IPS-NIHi11 (cell line): ENCODE measurements at regions not wholly inside any gene's neighbourhood (a gene's known extent, or its start where the extent isn't known, plus 50 kb on each side); places are given as distances from the start of the nearest gene placed in this dataset.

Source experiments
- DNase-seq: peaks from one replicate; pipeline ENCODE4 v3.0.0; 2012; ENCODE audit warnings: mixed read lengths, low spot score

DNA sequence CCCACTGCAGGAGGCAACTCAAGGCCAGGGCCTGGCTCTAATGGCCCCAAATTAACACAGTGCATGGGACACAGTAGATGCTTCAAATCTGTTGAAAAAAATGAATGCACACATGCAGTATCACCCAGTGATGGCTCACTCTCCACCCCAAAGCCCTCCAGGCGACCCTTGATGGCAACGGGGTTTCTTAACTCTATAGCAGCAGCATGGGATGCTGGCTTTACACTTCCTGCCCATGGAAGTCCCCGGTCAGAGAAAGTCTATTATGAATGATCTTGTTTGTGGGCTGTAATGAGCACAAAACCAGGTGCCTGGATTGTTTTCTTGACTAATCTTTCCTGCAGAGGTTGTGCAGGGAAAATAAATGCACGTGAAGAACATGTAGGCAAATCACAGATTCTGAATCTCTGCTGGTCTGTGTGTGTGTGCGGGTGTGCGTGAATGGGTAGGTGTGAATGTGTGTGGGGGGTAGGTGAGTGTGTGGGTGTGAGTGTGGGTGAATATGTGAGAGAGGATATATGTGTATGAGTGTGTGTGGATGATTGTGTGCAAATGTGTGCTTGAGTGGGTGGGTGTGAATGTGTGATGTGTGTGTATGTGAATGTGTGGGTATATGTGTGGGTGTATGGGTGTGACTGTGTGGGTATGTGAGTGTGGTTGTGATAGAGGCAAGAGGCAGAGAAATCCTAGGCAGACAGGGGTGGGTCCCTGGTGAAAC lies 60.1 kb upstream of the MLN start:
- DNase-seq, result no peak

DNA sequence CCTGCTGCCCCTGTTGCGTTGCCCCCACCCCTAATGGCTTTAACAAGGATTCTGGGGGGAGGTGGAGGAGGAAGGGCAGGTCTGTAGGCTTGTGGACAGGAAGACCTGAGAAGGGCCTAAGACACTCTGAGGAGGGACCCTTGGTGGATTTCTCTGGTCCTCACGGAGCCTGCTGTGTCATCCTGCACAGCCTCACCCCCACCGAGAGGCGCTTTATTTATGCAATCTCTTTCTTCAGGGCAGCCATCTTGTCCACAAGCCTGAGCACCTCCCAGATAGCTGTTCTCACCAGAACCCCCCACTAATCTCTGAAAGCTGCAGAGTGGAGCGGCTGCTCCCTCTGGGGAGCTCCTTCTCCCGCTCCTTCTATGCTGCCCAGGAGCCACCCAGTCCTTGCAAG lies 59.3 kb upstream of the MLN start:
- no peak for DNase-seq

DNA sequence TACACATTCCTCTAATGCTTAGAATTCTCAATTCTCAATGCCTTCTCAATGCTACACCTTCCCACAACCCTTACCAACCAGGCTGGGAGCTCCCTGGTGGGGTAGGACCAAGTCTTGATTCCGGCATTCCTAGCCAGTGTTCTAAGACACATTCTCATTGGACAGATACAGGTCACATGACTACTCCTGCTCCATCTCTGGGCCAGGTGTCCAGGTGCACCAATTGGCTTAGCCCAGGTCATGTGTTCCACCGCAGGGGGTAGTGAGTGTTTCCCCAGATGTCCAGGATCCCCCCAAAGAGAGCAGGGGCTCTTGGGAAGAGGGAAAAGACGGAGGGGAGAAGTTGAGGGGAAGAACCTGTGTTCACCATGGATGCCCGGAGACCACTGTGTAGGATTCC lies 58.7 kb upstream of the MLN start:
- DNase-seq, result no peak

DNA sequence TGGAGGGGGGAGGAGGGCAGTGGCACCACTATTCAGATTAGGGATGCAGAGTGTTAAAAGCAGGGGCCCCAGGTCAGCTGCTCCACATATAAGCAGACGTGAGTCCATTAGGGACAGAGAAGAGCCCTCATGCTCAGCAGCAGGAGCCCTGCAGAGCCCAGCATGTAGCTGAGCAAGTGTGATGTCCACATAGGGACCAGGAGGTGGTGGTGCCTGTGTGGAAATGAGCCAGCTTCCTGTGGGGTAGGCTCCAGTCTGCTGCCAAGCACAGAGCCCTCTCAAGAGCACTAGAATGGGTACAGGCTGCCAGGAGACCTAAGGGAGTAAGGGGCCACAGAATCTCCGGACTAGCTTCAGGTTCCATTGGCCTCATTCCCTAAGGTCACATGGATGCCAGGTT lies 57.9 kb upstream of the MLN start:
- DNase-seq, result no peak

DNA sequence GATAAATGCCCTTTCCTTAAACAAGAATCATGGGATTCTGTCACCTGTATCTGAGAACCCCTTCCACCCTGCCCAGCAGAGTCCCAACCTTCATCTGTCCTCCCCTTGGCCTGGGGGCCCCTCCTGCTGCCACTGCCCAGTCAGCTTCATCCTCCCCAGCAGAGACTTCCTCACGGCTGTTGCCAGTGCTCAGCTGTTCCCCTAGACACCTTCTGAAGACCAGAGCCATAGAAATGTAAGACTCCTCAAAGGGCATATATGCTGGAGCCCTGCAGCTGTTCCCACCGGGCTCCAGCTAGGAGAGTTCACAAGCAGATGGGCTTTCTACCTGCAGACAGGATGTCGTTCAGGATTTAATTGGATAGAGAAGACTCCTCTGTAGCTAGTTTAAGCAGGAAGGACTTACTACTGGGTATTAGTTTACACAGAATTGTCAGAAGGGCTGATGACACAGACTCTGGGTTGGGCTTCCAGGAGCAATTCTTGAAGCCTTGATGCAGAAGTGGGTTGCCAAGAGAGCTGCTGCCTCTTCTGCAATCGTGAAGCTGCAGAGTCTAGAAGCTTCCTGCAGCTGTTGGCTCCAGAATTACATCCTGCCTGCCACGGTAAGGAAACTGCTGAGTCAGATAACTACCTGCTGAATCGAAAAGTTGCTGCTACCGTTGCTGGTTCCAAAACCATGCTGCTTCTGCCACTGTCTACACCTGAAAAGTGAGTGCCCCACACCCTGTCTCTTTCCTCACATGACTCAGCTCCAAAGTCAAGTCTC lies 57.1 kb upstream of the MLN start:
- no peak for DNase-seq

DNA sequence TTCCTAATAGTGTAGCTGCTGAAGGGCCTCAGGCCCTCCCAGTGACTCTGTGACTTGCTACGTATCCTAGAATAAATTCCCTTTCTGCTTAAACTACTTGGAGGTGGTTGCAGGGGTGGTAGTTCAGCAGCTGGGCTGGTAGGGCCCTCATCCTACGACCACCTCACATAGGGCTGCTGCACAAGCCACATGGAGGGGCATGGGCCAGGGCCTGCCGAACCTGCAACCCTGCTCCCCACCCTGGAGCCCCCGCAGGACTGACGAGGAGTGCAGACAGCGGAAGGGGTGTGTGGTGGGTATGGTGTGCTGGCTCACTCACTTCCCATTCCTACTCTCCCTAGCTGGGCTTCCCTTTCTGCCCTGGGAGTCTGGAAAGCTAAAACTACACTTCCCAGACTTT lies 56.2 kb upstream of the MLN start:
- DNase-seq, result no peak

DNA sequence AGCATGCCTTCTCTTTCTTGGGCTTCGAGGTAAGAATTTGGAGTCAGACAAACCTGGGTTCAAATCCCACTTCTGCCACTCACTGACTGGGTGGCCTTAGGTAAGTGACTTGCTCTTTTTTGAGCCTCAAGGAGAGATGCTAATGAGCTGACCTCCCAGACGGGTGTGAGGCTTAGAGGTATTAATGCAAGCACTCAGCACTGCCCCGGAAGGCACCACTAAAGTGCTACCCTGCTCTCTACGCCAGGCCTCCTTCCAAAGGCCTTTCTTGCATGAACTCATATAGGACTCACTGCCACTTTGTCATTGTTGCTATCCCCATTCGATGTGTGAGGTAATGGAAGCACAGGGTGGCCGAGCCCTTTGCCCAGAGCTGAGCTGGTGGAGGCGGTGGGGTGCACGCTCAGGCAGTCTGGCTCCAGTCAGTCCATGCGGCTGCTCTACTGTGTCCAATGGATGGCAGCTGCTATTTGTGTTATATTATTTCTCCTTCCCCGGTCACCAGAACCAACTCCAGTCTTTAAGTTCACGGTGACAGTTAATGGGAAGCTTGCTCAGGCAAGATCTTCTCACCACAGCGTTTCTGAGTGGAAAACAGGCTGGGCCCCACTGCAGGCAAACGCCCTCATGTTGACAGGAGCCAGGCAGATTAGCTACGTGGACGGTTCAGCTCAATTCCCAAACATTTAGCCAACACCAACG lies 55.2 kb upstream of the MLN start:
- no peak for DNase-seq

DNA sequence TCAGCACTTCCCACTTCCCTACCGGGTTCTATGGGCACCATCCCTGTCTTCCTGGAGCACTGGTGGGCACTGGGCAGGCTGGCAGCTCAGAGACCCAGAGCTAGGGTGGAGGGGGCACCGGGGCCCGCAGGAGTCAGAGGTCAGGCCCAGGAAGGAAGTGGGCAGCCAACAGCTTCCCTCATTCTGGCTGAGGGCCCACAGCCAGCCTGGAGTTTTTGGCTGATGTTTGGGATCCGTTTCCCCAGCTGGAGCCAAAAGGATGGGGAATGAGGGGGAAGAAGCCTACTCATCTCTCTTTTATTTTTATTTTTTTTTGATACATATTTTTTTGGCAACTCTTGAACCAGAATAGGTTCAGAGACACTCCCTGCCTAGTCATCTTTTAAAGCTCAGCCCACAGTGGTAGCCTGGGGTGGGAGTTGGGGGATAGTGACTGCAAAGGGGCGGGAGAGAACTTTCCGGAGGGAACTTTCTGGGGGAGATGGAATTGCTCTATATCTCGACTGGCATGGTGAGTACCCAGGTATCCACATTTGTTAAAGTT lies 54.2 kb upstream of the MLN start:
- no peak for DNase-seq

DNA sequence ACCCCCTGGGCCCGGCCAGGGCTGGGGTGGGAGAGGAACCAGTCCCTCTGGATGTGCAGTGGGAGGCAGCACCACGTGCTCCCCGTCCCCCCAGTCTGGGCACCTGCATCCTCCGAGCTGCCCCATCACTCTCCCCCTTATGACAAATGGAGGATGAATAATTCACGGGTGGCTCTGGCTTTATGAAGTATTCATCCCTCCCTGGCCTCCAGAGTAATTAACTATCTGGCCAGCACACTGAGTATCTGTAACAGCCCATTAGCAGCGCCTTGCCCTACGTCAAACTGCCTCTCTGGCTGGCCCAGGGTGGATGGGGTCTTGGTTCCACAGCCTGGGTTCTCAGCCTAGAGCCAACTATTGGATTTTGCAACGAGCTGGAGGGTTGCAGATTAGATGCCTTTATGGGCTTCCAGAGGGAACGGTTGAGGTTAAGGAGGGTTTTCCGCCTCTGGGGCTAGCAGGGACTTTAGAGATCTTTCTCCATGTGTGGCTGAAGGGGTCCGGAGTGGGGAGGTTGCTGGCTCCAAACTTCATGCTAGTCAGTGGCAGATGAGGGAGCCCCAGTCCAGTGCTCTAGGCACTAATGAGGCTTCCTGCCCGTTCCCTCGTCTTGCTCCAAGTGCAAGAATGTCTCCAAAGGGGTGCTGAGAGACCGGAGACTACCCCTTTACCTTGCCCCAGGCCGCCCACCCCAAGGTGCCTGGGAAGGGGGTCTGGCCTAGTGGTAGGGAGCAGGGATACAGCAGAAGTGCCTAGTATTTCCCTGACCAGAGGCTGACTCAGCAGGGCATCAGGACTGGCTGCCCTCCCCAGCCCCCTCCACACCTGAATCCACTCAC lies 53.5 kb upstream of the MLN start:
- no peak for DNase-seq

DNA sequence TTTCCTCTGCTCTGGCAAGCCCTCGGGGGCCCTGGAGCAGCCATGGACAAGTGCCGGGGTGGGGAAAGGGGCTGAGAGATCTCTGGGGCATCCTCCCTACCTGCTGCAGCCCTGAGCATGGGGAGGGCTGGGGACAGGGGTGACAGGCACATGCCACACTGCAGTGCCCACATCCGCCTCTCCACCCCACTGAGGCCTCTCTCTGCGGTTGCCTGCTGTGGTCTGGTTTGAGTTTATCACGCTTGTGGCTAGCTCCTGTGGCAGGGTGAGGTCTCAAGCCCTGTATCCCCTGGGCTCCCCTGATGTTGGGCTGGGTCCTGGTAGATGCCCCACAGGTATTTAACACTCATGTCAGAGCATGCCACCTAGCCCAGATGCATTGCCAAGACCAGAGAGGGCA lies 52.9 kb upstream of the MLN start:
- DNase-seq, result no peak

DNA sequence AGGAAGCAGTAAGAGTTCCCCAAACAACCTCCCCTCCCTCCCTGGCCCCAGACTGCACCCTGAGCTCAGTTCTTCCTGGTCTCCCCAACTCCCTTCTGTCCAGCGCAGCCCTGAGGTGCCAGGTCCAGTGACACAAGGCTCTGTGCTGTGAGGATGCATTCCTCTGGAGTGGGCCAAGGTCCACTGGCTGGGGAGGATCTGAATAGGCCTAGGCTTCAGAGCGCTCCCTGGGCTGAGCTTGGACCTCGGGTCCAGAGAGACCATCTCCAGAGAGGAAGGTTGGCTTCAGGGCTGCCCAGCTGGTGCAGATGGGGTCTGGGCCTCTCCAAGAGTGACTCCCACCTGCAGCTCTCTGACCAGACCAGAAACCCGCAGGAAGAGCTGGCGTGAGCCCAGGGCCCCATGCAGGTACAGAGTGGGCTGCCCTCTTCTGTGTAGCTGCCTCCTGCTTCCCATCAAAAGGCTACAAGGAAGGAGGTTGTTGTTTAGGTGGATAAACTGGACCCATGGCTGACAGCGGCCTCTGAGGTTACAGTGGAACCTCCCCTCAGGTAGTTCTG lies 52.3 kb upstream of the MLN start:
- no peak for DNase-seq

DNA sequence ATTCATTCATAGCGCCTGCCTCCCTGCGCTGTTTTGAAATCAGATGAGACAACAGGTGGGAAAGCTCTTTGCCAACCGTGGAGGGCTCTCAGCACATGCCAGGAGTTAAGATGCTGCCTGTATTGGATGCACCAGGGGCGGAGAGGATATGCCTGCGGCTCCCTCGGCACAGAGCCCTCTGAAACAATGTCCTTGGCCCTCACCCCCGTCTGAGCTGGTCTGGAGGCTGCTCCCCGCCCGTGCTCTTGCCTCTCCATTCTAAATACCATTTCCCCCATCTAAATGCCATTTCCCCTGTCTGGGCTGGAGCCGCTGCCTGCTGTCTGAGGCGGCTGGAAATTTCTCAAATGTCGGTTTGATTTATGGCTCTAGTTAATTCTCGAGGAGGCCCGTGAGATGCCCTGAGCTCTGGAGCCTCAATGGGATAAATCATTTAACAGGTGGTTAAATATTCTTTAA lies 50.8 kb upstream of the MLN start:
- DNase-seq, result no peak

DNA sequence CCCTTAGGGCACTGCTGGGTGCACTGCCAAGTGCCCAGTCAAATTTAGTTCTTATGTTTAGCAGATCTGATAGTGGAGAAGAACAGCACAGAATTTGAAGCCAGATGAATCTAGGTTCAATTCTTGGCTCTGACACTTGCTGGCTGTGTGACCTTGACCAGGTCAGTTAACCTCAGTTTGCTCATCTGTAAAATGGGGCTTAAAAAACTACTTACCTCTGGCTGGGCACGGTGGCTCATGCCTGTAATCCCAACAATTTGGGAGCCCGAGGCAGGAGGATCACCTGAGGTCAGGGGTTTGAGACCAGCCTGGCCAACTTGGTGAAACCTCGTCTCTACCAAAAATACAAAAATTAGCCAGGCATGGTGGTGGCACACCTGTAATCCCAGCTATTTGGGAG lies 49.9 kb upstream of the MLN start:
- no peak for DNase-seq
